ENCODE measurements at regions not wholly inside any gene's neighbourhood (a gene's known extent, or its start where the extent isn't known, plus 50 kb on each side); places are given as distances from the start of the nearest gene placed in this dataset.

DNA sequence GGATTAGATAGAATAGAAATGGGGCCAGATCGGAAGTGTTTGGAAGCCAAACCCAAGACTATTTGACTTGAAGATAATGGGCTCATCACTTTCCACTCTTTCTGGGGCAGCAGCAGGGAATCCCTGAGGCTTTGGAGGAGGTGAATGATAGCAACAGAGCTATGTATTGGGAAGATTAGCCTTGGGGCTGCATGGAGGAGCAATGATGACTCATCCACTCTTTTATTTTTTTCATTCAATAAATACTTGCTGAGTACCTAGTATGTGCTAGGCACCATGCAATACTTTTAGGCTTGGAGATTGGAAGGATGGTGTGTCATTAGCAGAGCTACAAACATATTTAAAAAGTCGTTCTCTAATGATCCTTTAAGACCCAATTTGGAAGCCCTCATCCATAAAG lies 166.9 kb upstream of the FOXD3 start:
- TF ChIP-seq, protein P1, sequence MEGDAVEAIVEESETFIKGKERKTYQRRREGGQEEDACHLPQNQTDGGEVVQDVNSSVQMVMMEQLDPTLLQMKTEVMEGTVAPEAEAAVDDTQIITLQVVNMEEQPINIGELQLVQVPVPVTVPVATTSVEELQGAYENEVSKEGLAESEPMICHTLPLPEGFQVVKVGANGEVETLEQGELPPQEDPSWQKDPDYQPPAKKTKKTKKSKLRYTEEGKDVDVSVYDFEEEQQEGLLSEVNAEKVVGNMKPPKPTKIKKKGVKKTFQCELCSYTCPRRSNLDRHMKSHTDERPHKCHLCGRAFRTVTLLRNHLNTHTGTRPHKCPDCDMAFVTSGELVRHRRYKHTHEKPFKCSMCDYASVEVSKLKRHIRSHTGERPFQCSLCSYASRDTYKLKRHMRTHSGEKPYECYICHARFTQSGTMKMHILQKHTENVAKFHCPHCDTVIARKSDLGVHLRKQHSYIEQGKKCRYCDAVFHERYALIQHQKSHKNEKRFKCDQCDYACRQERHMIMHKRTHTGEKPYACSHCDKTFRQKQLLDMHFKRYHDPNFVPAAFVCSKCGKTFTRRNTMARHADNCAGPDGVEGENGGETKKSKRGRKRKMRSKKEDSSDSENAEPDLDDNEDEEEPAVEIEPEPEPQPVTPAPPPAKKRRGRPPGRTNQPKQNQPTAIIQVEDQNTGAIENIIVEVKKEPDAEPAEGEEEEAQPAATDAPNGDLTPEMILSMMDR (IDR thresholded peaks at IDR 0.05) = no peak
- TF ChIP-seq POLR2A (IDR thresholded peaks at IDR 0.05) = no peak
